ENCODE measurements at regions not wholly inside any gene's neighbourhood (a gene's known extent, or its start where the extent isn't known, plus 50 kb on each side); places are given as distances from the start of the nearest gene placed in this dataset.

GRCh38 chr3:158882445-158882844 is 80.6 kb downstream of the MFSD1 start:
- H3K9me3 ChIP-seq, result no peaks in the 10 kb centered on the region
- H3K79me2 ChIP-seq (ENCODE audit: insufficient read depth), result no peaks in the 10 kb centered on the region
- no peak overlapping the region for H3K9ac ChIP-seq
- H3K4me1 ChIP-seq (ENCODE audit: control insufficient read depth in 1 of 2, insufficient read depth in 2 of 2, low read depth in 1 of 2, low read length in 1 of 2), result no peaks in the 10 kb centered on the region; a peak in 1 of 4 replicates
- DNase-seq, result no peak
- WGBS (ENCODE audit: low lambda C conversion rate), result 47% methylated on average over 4 of the region's 4 CpGs
- POLR2A ChIA-PET, result no interaction called here
- no peak overlapping the region for H3K4me2 ChIP-seq
- no peaks in the 10 kb centered on the region for H3K36me3 ChIP-seq (replicated peaks in 1 of 2; ENCODE audit: control insufficient read depth in 1 of 2, insufficient read depth in 2 of 2, low read length in 1 of 2)
- no peaks in the 10 kb centered on the region for H3K27me3 ChIP-seq (ENCODE audit: insufficient read depth)
- H3K4me3 ChIP-seq (ENCODE audit: low read depth in 2 of 2, low read length in 1 of 2), result no peak overlapping the region; a peak in 1 of 4 replicates
- no peaks in the 10 kb centered on the region for H3K9me2 ChIP-seq
- TF ChIP-seq MEF2A (IDR thresholded peaks at IDR 0.05; ENCODE audit: borderline replicate concordance, low read depth), result no peak
- TF ChIP-seq, protein P1, sequence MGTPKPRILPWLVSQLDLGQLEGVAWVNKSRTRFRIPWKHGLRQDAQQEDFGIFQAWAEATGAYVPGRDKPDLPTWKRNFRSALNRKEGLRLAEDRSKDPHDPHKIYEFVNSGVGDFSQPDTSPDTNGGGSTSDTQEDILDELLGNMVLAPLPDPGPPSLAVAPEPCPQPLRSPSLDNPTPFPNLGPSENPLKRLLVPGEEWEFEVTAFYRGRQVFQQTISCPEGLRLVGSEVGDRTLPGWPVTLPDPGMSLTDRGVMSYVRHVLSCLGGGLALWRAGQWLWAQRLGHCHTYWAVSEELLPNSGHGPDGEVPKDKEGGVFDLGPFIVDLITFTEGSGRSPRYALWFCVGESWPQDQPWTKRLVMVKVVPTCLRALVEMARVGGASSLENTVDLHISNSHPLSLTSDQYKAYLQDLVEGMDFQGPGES (IDR thresholded peaks at IDR 0.05; ENCODE audit: low read depth, low read length), result no peak
- TF ChIP-seq, protein P2, sequence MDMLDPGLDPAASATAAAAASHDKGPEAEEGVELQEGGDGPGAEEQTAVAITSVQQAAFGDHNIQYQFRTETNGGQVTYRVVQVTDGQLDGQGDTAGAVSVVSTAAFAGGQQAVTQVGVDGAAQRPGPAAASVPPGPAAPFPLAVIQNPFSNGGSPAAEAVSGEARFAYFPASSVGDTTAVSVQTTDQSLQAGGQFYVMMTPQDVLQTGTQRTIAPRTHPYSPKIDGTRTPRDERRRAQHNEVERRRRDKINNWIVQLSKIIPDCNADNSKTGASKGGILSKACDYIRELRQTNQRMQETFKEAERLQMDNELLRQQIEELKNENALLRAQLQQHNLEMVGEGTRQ (IDR thresholded peaks at IDR 0.05; ENCODE audit: borderline replicate concordance, low read depth, low read length), result no peak
- no peak for TF ChIP-seq RAD21 (IDR thresholded peaks at IDR 0.05; ENCODE audit: low read length)
- TF ChIP-seq, protein P3, sequence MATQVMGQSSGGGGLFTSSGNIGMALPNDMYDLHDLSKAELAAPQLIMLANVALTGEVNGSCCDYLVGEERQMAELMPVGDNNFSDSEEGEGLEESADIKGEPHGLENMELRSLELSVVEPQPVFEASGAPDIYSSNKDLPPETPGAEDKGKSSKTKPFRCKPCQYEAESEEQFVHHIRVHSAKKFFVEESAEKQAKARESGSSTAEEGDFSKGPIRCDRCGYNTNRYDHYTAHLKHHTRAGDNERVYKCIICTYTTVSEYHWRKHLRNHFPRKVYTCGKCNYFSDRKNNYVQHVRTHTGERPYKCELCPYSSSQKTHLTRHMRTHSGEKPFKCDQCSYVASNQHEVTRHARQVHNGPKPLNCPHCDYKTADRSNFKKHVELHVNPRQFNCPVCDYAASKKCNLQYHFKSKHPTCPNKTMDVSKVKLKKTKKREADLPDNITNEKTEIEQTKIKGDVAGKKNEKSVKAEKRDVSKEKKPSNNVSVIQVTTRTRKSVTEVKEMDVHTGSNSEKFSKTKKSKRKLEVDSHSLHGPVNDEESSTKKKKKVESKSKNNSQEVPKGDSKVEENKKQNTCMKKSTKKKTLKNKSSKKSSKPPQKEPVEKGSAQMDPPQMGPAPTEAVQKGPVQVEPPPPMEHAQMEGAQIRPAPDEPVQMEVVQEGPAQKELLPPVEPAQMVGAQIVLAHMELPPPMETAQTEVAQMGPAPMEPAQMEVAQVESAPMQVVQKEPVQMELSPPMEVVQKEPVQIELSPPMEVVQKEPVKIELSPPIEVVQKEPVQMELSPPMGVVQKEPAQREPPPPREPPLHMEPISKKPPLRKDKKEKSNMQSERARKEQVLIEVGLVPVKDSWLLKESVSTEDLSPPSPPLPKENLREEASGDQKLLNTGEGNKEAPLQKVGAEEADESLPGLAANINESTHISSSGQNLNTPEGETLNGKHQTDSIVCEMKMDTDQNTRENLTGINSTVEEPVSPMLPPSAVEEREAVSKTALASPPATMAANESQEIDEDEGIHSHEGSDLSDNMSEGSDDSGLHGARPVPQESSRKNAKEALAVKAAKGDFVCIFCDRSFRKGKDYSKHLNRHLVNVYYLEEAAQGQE (IDR thresholded peaks at IDR 0.05; ENCODE audit: low read depth, low read length), result no peak
- no peak for TF ChIP-seq NFIC (IDR thresholded peaks at IDR 0.05; ENCODE audit: borderline replicate concordance)
- no peak for TF ChIP-seq MAX (IDR thresholded peaks at IDR 0.05; ENCODE audit: low read depth)
- TF ChIP-seq FOSL2 (IDR thresholded peaks at IDR 0.05; ENCODE audit: borderline replicate concordance, low read depth), result no peak
- no peak for TF ChIP-seq FOXM1 (IDR thresholded peaks at IDR 0.05; ENCODE audit: low read depth)
- TF ChIP-seq POLR2AphosphoS5 (IDR thresholded peaks at IDR 0.05; ENCODE audit: low read depth, low read length), result no peak
- no peak for TF ChIP-seq FOXJ3 (CRISPR knock-in tag; IDR thresholded peaks at IDR 0.05)
- TF ChIP-seq CHD2 (IDR thresholded peaks at IDR 0.05; ENCODE audit: low read length, partially characterized antibody), result no peak
- no peak overlapping the region for H3K27ac ChIP-seq (ENCODE audit: low read depth in 2 of 2, low read length in 1 of 2)
- no peak overlapping the region; the same call in 1 of the 2 replicates for H2AFZ ChIP-seq (ENCODE audit: low read depth)
- no peaks in the 10 kb centered on the region for H3F3A ChIP-seq (replicated peaks; ENCODE audit: insufficient read depth)
- no peaks in the 10 kb centered on the region for H4K20me1 ChIP-seq (ENCODE audit: insufficient read depth)
- CTCF ChIA-PET, result interaction anchor here (1.5 kb wide), 1 partner anchor 21 kb away, joined by 3 read pairs; no protein-coding TSS in a partner anchor
